WTC11 (cell line): ENCODE measurements at regions not wholly inside any gene's neighbourhood (a gene's known extent, or its start where the extent isn't known, plus 50 kb on each side); places are given as distances from the start of the nearest gene placed in this dataset.

Experiments used
- ATAC-seq: fragments of 200-7000 bp; cut with Tn5 transposase; 2 replicates; pipeline ENCODE4 v1.10.0; 2021; ENCODE audit warnings: mild to moderate bottlenecking, moderate library complexity
- CTCF ChIA-PET: fragments of 300-600 bp; sonication (Branson Sonifier 250); formaldehyde crosslinking; loops from one replicate; lab custom pipeline; 2021; ENCODE audit warnings: antibody characterized with exemption; lab: Charles Lee
- POLR2A ChIA-PET: fragments of 350-600 bp; sonication (Branson Sonifier 250); formaldehyde crosslinking; loops from one replicate; lab custom pipeline; 2021; ENCODE audit warnings: antibody characterized with exemption; lab: Charles Lee
- DNase-seq: peaks from one replicate; pipeline ENCODE4 v3.0.0; 2021; ENCODE audit warnings: low spot score
- H3K27ac Mint-ChIP-seq: 2 replicates; pipeline ENCODE4 v1.8.0; 2021; ENCODE audit warnings: mixed read lengths
- H3K27me3 Mint-ChIP-seq: 2 replicates; pipeline ENCODE4 v1.8.0; 2021; ENCODE audit warnings: low read depth, mild to moderate bottlenecking, moderate library complexity, mixed read lengths
- H3K36me3 Mint-ChIP-seq: 2 replicates; pipeline ENCODE4 v1.8.0; 2021; ENCODE audit warnings: mixed read lengths
- H3K4me1 Mint-ChIP-seq: 2 replicates; pipeline ENCODE4 v1.8.0; 2022; ENCODE audit warnings: mixed read lengths
- H3K4me3 Mint-ChIP-seq: 2 replicates; pipeline ENCODE4 v1.8.0; 2021; ENCODE audit warnings: mild to moderate bottlenecking, moderate library complexity, mixed read lengths
- H3K9me3 Mint-ChIP-seq: 2 replicates; pipeline ENCODE4 v1.8.0; 2021; ENCODE audit warnings: mixed read lengths
- CBFB ChIP-seq: sonication (generic); formaldehyde crosslinking; IDR thresholded peaks from 2 replicates; pipeline ENCODE4 v1.8.1; 2022; ENCODE audit warnings: mild to moderate bottlenecking, low read depth, missing genetic modification reagents
- CREB1 ChIP-seq: sonication (generic); formaldehyde crosslinking; IDR thresholded peaks from 2 replicates; pipeline ENCODE4 v1.8.0; 2023; ENCODE audit warnings: mild to moderate bottlenecking, missing genetic modification reagents
- ETV6 ChIP-seq: sonication (generic); formaldehyde crosslinking; IDR thresholded peaks from 2 replicates; pipeline ENCODE4 v1.8.1; 2022; ENCODE audit warnings: mild to moderate bottlenecking, missing genetic modification reagents
- FOXJ3 ChIP-seq: sonication (generic); formaldehyde crosslinking; IDR thresholded peaks from 2 replicates; pipeline ENCODE4 v1.9.0; 2021; ENCODE audit warnings: missing genetic modification reagents, mild to moderate bottlenecking, borderline replicate concordance
- FOXP1 ChIP-seq: sonication (generic); formaldehyde crosslinking; IDR thresholded peaks from 2 replicates; pipeline ENCODE4 v1.8.0; 2022; ENCODE audit warnings: missing genetic modification reagents, mild to moderate bottlenecking, moderate library complexity, borderline replicate concordance
- IRF2 ChIP-seq: sonication (generic); formaldehyde crosslinking; IDR thresholded peaks from 2 replicates; pipeline ENCODE4 v1.8.0; 2022; ENCODE audit warnings: low read depth, missing genetic modification reagents, borderline replicate concordance
- MXD4 ChIP-seq: fragments of 250-450 bp; sonication (Bioruptor Pico); IDR thresholded peaks from 2 replicates; pipeline ENCODE4 v1.8.0; 2021; ENCODE audit warnings: mild to moderate bottlenecking, moderate library complexity, borderline replicate concordance
- RELA ChIP-seq: sonication (generic); formaldehyde crosslinking; IDR thresholded peaks from 2 replicates; pipeline ENCODE4 v1.8.1; 2022; ENCODE audit warnings: missing genetic modification reagents, mild to moderate bottlenecking, borderline replicate concordance
- TCF7 ChIP-seq: sonication (generic); formaldehyde crosslinking; IDR thresholded peaks from 2 replicates; pipeline ENCODE4 v1.8.0; 2022; ENCODE audit warnings: mild to moderate bottlenecking, low read depth, missing genetic modification reagents, moderate library complexity
- TEAD1 ChIP-seq: sonication (generic); formaldehyde crosslinking; IDR thresholded peaks from 2 replicates; pipeline ENCODE4 v1.8.0; 2022; ENCODE audit warnings: mild to moderate bottlenecking, missing genetic modification reagents
- TP53 ChIP-seq: sonication (generic); formaldehyde crosslinking; IDR thresholded peaks from 2 replicates; pipeline ENCODE4 v1.8.1; 2023; ENCODE audit warnings: mild to moderate bottlenecking, missing genetic modification reagents
- ZNF138 ChIP-seq: sonication (generic); formaldehyde crosslinking; conservative IDR thresholded peaks from 2 replicates; pipeline ENCODE4 v1.8.1; 2022; ENCODE audit warnings: mild to moderate bottlenecking, moderate library complexity, missing genetic modification reagents
- ZNF232 ChIP-seq: sonication (generic); formaldehyde crosslinking; IDR thresholded peaks from 2 replicates; pipeline ENCODE4 v1.8.0; 2022; ENCODE audit warnings: mild to moderate bottlenecking, missing genetic modification reagents
- ZNF263 ChIP-seq: sonication (generic); formaldehyde crosslinking; IDR thresholded peaks from 2 replicates; pipeline ENCODE4 v1.8.1; 2022; ENCODE audit warnings: low read depth, mild to moderate bottlenecking, moderate library complexity, missing genetic modification reagents
- ZNF423 ChIP-seq: fragments of 250-450 bp; sonication (Bioruptor Pico); IDR thresholded peaks from 2 replicates; pipeline ENCODE4 v2.1.2; 2022; ENCODE audit warnings: mild to moderate bottlenecking, moderate library complexity
- ZNF671 ChIP-seq: fragments of 250-450 bp; sonication (Bioruptor Pico); IDR thresholded peaks from 2 replicates; pipeline ENCODE4 v1.8.0; 2021; ENCODE audit warnings: mild to moderate bottlenecking
- TF ChIP-seq, protein P1 (sequence below): sonication (generic); formaldehyde crosslinking; IDR thresholded peaks from 2 replicates; pipeline ENCODE4 v1.8.1; 2022; ENCODE audit warnings: mild to moderate bottlenecking, moderate library complexity, missing genetic modification reagents
- TF ChIP-seq, protein P2 (sequence below): sonication (generic); formaldehyde crosslinking; conservative IDR thresholded peaks from 2 replicates; pipeline ENCODE4 v1.8.1; 2023; ENCODE audit warnings: mild to moderate bottlenecking, low read depth, missing genetic modification reagents, moderate library complexity
- TF ChIP-seq, protein P3 (sequence below): sonication (generic); formaldehyde crosslinking; IDR thresholded peaks from 2 replicates; pipeline ENCODE4 v1.8.0; 2023; ENCODE audit warnings: mild to moderate bottlenecking, missing genetic modification reagents
- TF ChIP-seq, protein P4 (sequence below): sonication (generic); formaldehyde crosslinking; IDR thresholded peaks from 2 replicates; pipeline ENCODE4 v1.8.0; 2022; ENCODE audit warnings: mild to moderate bottlenecking, missing genetic modification reagents
- TF ChIP-seq, protein P5 (sequence below): sonication (generic); formaldehyde crosslinking; conservative IDR thresholded peaks from 2 replicates; pipeline ENCODE4 v1.8.1; 2022; ENCODE audit warnings: mild to moderate bottlenecking, missing genetic modification reagents
- TF ChIP-seq, protein P6 (sequence below): sonication (generic); formaldehyde crosslinking; IDR thresholded peaks from 2 replicates; pipeline ENCODE4 v1.8.1; 2023; ENCODE audit warnings: mild to moderate bottlenecking, missing genetic modification reagents, moderate library complexity

DNA sequence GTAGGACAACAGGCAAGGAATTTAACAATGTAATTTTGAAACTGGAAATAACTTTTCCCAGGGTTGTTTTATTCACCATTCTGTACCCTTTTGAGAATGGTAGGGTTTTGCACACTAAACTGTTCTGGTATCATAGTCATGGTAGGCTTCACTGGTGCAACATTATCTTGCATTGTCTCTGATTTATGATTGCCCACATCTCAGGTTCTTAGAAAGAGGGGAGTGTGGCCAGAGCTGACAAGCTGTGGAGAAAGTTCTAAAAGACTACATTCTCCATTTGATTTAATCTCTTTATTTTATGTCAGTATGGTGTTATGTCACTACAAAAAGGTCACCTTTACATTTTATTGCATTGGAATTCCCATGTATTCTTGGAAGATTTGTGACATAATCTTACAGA, 447.3 kb downstream of the GRIA2 start:
- ChIA-PET POLR2A (no interaction called here), CTCF (no interaction called here)
- Mint-ChIP-seq H3K4me1 (peaks cover 1% of the 10 kb centered on the region), H3K9me3 (no peaks in the 10 kb centered on the region), H3K27me3 (no peaks in the 10 kb centered on the region)
- ATAC-seq, result no peak
- TF ChIP-seq FOXJ3 (CRISPR knock-in tag) (no peak), TCF7 (CRISPR knock-in tag) (no peak), CREB1 (CRISPR knock-in tag) (no peak), ZNF671 (no peak), ZNF423 (no peak), CBFB (CRISPR knock-in tag) (no peak), FOXP1 (no peak), MXD4 (CRISPR knock-in tag) (no peak)
- TF ChIP-seq, all 79 proteins: peak for 0
- Mint-ChIP-seq H3K27ac (no peak overlapping the region), H3K4me3 (no peak overlapping the region), H3K36me3 (no peaks in the 10 kb centered on the region)
- no peak for DNase-seq

DNA sequence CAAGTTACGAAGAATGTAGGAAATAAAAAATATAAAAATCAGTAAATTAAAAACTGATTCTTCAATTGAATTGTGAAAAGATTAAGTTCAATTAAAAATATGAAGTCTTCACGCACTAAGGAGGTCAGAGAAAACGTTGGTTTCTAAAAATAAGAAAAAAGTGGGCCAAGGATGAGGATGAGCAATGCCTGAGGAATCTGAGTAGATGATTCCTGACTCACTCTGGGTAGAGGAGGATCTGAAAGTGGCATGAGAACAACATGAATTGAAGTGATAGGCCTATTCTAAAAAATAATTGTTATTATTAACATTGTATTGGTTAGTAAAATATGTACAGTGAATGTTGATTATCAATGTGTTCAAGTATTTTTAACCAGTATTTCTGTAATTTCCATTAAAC, 444.2 kb downstream of the GRIA2 start:
- Mint-ChIP-seq H3K36me3 (no peaks in the 10 kb centered on the region), H3K4me3 (no peak overlapping the region)
- ATAC-seq (no peak), DNase-seq (no peak)
- ChIA-PET POLR2A (no interaction called here), CTCF (no interaction called here)
- TF ChIP-seq TP53 (CRISPR knock-in tag), result no peak
- TF ChIP-seq, protein P1, sequence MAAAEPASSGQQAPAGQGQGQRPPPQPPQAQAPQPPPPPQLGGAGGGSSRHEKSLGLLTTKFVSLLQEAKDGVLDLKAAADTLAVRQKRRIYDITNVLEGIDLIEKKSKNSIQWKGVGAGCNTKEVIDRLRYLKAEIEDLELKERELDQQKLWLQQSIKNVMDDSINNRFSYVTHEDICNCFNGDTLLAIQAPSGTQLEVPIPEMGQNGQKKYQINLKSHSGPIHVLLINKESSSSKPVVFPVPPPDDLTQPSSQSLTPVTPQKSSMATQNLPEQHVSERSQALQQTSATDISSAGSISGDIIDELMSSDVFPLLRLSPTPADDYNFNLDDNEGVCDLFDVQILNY (CRISPR knock-in tag), result no peak
- TF ChIP-seq, all 79 proteins: peak for 0
- no peak overlapping the region for H3K27ac Mint-ChIP-seq
- H3K27me3 Mint-ChIP-seq, result no peaks in the 10 kb centered on the region
- no peaks in the 10 kb centered on the region for H3K9me3 Mint-ChIP-seq
- peaks cover 7% of the 10 kb centered on the region for H3K4me1 Mint-ChIP-seq

DNA sequence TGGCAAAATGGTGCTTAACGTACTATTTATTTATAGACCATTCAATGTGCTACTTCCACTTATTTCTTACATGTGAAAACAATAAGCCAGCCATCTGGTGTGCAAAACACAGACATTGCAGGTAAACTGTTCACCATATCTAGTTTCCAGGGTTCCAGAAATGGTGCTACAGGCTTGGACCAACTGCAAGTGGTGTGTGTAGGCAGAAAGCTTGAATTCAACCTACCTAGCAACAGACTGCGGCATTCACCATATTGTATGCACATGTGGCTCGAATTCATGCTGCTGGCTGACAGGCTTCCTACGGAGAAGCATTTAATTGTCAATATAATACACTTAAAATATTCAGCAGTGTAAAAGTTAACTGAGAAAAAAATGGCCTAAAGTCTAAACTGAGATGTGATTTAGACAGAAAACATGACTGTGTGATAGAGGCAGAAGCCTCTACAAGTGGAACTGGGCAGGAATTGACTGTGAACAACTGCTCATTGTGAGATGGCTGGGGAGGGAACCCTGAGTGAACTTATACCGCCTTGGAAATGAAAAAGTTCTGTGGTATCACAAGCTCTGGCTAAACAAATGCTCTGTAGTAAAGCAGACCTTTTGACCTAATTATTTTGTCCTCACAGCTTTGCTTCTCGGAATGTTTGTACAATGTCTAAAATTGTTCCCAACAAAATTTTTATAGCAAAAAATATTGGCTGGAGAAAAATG, 434.7 kb downstream of the GRIA2 start:
- ChIA-PET CTCF (no interaction called here), POLR2A (no interaction called here)
- no peak overlapping the region for H3K4me3 Mint-ChIP-seq
- H3K27ac Mint-ChIP-seq, result no peak overlapping the region
- peaks cover 6% of the 10 kb centered on the region for H3K4me1 Mint-ChIP-seq
- no peaks in the 10 kb centered on the region for H3K27me3 Mint-ChIP-seq
- no peaks in the 10 kb centered on the region for H3K36me3 Mint-ChIP-seq
- ATAC-seq (peak; percentile 36; the same call in 1 of the 2 replicates), DNase-seq (no peak)
- H3K9me3 Mint-ChIP-seq, result peaks cover 9% of the 10 kb centered on the region
- TF ChIP-seq ZNF232 (no peak), TEAD1 (CRISPR knock-in tag) (no peak), ETV6 (CRISPR knock-in tag) (no peak), ZNF138 (CRISPR knock-in tag) (no peak), RELA (CRISPR knock-in tag) (no peak), FOXJ3 (CRISPR knock-in tag) (no peak), IRF2 (CRISPR knock-in tag) (no peak), ZNF263 (CRISPR knock-in tag) (no peak)
- TF ChIP-seq, protein P2, sequence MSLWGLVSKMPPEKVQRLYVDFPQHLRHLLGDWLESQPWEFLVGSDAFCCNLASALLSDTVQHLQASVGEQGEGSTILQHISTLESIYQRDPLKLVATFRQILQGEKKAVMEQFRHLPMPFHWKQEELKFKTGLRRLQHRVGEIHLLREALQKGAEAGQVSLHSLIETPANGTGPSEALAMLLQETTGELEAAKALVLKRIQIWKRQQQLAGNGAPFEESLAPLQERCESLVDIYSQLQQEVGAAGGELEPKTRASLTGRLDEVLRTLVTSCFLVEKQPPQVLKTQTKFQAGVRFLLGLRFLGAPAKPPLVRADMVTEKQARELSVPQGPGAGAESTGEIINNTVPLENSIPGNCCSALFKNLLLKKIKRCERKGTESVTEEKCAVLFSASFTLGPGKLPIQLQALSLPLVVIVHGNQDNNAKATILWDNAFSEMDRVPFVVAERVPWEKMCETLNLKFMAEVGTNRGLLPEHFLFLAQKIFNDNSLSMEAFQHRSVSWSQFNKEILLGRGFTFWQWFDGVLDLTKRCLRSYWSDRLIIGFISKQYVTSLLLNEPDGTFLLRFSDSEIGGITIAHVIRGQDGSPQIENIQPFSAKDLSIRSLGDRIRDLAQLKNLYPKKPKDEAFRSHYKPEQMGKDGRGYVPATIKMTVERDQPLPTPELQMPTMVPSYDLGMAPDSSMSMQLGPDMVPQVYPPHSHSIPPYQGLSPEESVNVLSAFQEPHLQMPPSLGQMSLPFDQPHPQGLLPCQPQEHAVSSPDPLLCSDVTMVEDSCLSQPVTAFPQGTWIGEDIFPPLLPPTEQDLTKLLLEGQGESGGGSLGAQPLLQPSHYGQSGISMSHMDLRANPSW, result no peak
- TF ChIP-seq, protein P3, sequence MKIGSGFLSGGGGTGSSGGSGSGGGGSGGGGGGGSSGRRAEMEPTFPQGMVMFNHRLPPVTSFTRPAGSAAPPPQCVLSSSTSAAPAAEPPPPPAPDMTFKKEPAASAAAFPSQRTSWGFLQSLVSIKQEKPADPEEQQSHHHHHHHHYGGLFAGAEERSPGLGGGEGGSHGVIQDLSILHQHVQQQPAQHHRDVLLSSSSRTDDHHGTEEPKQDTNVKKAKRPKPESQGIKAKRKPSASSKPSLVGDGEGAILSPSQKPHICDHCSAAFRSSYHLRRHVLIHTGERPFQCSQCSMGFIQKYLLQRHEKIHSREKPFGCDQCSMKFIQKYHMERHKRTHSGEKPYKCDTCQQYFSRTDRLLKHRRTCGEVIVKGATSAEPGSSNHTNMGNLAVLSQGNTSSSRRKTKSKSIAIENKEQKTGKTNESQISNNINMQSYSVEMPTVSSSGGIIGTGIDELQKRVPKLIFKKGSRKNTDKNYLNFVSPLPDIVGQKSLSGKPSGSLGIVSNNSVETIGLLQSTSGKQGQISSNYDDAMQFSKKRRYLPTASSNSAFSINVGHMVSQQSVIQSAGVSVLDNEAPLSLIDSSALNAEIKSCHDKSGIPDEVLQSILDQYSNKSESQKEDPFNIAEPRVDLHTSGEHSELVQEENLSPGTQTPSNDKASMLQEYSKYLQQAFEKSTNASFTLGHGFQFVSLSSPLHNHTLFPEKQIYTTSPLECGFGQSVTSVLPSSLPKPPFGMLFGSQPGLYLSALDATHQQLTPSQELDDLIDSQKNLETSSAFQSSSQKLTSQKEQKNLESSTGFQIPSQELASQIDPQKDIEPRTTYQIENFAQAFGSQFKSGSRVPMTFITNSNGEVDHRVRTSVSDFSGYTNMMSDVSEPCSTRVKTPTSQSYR (CRISPR knock-in tag), result no peak
- TF ChIP-seq, protein P4, sequence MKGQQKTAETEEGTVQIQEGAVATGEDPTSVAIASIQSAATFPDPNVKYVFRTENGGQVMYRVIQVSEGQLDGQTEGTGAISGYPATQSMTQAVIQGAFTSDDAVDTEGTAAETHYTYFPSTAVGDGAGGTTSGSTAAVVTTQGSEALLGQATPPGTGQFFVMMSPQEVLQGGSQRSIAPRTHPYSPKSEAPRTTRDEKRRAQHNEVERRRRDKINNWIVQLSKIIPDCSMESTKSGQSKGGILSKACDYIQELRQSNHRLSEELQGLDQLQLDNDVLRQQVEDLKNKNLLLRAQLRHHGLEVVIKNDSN (CRISPR knock-in tag), result no peak
- TF ChIP-seq, protein P5, sequence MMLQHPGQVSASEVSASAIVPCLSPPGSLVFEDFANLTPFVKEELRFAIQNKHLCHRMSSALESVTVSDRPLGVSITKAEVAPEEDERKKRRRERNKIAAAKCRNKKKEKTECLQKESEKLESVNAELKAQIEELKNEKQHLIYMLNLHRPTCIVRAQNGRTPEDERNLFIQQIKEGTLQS (CRISPR knock-in tag), result no peak
- TF ChIP-seq, protein P6, sequence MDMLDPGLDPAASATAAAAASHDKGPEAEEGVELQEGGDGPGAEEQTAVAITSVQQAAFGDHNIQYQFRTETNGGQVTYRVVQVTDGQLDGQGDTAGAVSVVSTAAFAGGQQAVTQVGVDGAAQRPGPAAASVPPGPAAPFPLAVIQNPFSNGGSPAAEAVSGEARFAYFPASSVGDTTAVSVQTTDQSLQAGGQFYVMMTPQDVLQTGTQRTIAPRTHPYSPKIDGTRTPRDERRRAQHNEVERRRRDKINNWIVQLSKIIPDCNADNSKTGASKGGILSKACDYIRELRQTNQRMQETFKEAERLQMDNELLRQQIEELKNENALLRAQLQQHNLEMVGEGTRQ, result no peak
